Panc1 (cell line): ENCODE measurements at regions not wholly inside any gene's neighbourhood (a gene's known extent, or its start where the extent isn't known, plus 50 kb on each side); places are given as distances from the start of the nearest gene placed in this dataset.

Source experiments
- ATAC-seq: fragments of 200-7000 bp; cut with Tn5 transposase; 2 replicates; pipeline ENCODE4 v1.9.1; 2020; ENCODE audit warnings: mild to moderate bottlenecking, moderate library complexity
- BruUV-seq: library from RNA; stranded (reverse); fragments of 400-500 nt; replicated peaks from 2 replicates; lab custom pipeline; 2021; lab: Mats Ljungman, UMichigan
- CTCF ChIA-PET: fragments of 300-600 bp; sonication (Branson Sonifier 250); formaldehyde crosslinking; loops from one replicate; lab custom pipeline; 2022; ENCODE audit warnings: antibody characterized with exemption; lab: Charles Lee
- POLR2A ChIA-PET: fragments of 300-600 bp; sonication (Branson Sonifier 250); formaldehyde crosslinking; loops from one replicate; lab custom pipeline; 2022; ENCODE audit warnings: antibody characterized with exemption; lab: Charles Lee
- DNase-seq: peaks from one replicate; pipeline ENCODE4 v3.0.0-alpha.2; 2010; ENCODE audit warnings: low read depth, low spot score
- H3K27ac ChIP-seq: 2 replicates; pipeline ENCODE4 v1.5.1; 2011; ENCODE audit warnings: mild to moderate bottlenecking, low read length, inconsistent platforms
- H3K27me3 ChIP-seq: fragments of 200-500 bp; sonication (Bioruptor generic); 2 replicates; pipeline ENCODE4 v1.6.0; 2014; ENCODE audit warnings: low read length, inconsistent platforms; ENCODE audit not compliant: control insufficient read depth, insufficient read depth
- H3K36me3 ChIP-seq: fragments of 200-500 bp; sonication (Bioruptor generic); 2 replicates; pipeline ENCODE4 v1.5.1; 2014; ENCODE audit warnings: inconsistent platforms, mild to moderate bottlenecking, low read length, moderate library complexity; ENCODE audit not compliant: control insufficient read depth, insufficient read depth
- H3K4me1 ChIP-seq: 2 replicates; pipeline ENCODE4 v1.5.1; 2011; ENCODE audit warnings: inconsistent platforms, mild to moderate bottlenecking, low read length, moderate library complexity; ENCODE audit not compliant: control insufficient read depth, insufficient read depth
- H3K4me3 ChIP-seq, 2 experiments: 2 replicates each; pipeline ENCODE4 v1.5.1; 2011 to 2012; ENCODE audit warnings: low read depth in 2 of 2, low read length in 2 of 2, mild to moderate bottlenecking in 2 of 2, inconsistent platforms in 1 of 2, moderate library complexity in 1 of 2
- H3K9me3 ChIP-seq: fragments of 200-500 bp; sonication (Bioruptor generic); 2 replicates; pipeline ENCODE4 v1.5.1; 2014; ENCODE audit warnings: low read depth, mild to moderate bottlenecking, inconsistent platforms, low read length, moderate library complexity; ENCODE audit not compliant: control insufficient read depth, insufficient read depth
- CTCF ChIP-seq: fragments of 450-650 bp; IDR thresholded peaks from 2 replicates; pipeline ENCODE4 v1.5.1; 2017; ENCODE audit warnings: mild to moderate bottlenecking
- POLR2AphosphoS5 ChIP-seq: IDR thresholded peaks from 2 replicates; pipeline ENCODE4 v1.6.1; 2012; ENCODE audit warnings: mild to moderate bottlenecking, low read depth, low read length, moderate library complexity
- REST ChIP-seq, 2 experiments: IDR thresholded peaks; 2 replicates each; pipeline ENCODE4 v1.6.1; 2011 to 2012; ENCODE audit warnings: low read depth in 2 of 2, control low read depth in 1 of 2, low read length in 1 of 2, mild to moderate bottlenecking in 1 of 2, moderate library complexity in 1 of 2; ENCODE audit not compliant: insufficient read depth in 1 of 2
- SIN3A ChIP-seq: IDR thresholded peaks from 2 replicates; pipeline ENCODE4 v1.6.1; 2012; ENCODE audit warnings: low read depth, mild to moderate bottlenecking, low read length, moderate library complexity, borderline replicate concordance; ENCODE audit not compliant: insufficient read depth
- TCF7L2 ChIP-seq: IDR thresholded peaks from 2 replicates; pipeline ENCODE4 v1.6.1; 2011; ENCODE audit warnings: mild to moderate bottlenecking, low read depth, low read length, inconsistent platforms
- in situ Hi-C: cut with HindIII; loops from 2 replicates; pipeline ENCODE4 v1.10.0; 2016; ENCODE audit warnings: low sequenced_read_pairs, low pct_unique_long_range_greater_than_20kb
- intact Hi-C: fragments of 100-400 bp; cut with micrococcal nuclease; formaldehyde crosslinking; loops from one replicate; pipeline ENCODE4 v1.10.0; 2022; ENCODE audit not compliant: unreplicated experiment

GRCh38 chr14:76583174-76583573 is 178.1 kb upstream of the VASH1 start:
- in situ Hi-C loops: no loop called here

GRCh38 chr14:76583805-76584204 is 177.5 kb upstream of the VASH1 start:
- Histone ChIP-seq H3K27me3 (no peaks in the 10 kb centered on the region), H3K36me3 (no peaks in the 10 kb centered on the region), H3K4me1 (no peaks in the 10 kb centered on the region), H3K9me3 (no peaks in the 10 kb centered on the region), H3K27ac (no peak overlapping the region), H3K4me3 (no peak overlapping the region)
- intact Hi-C loops: no loop called here
- CTCF ChIA-PET: interaction anchor here (0.6 kb wide), 1 partner anchor 138 kb away, joined by 4 read pairs; no protein-coding TSS in a partner anchor
- in situ Hi-C loops: no loop called here
- ATAC-seq (no peak), DNase-seq (no peak)
- POLR2A ChIA-PET: no interaction called here
- no TSS peak for BruUV-seq
- TF ChIP-seq SIN3A (no peak), POLR2AphosphoS5 (no peak), TCF7L2 (no peak), CTCF (no peak), REST (IDR thresholded peaks at IDR 0.05; ENCODE audit: insufficient read depth in 1 of 2, low read depth in 2 of 2, low read length in 1 of 2) (no peak)

More at GRCh38 chr14:76583174-76583573, 178.1 kb upstream of the VASH1 start:
- CTCF ChIA-PET: no interaction called here
- H3K27ac ChIP-seq: no peak overlapping the region
- H3K27me3 ChIP-seq: no peaks in the 10 kb centered on the region
- no peaks in the 10 kb centered on the region for H3K4me1 ChIP-seq
- no peak for ATAC-seq
- no peaks in the 10 kb centered on the region for H3K9me3 ChIP-seq
- H3K36me3 ChIP-seq: no peaks in the 10 kb centered on the region
- BruUV-seq: no TSS peak
- intact Hi-C loops: no loop called here
- no peak for TF ChIP-seq POLR2AphosphoS5
- TF ChIP-seq TCF7L2: no peak
- TF ChIP-seq REST (IDR thresholded peaks at IDR 0.05; ENCODE audit: insufficient read depth in 1 of 2, low read depth in 2 of 2, low read length in 1 of 2): no peak
- no peak for TF ChIP-seq SIN3A
- no peak for TF ChIP-seq CTCF
- H3K4me3 ChIP-seq: no peak overlapping the region
- no peak for DNase-seq
- POLR2A ChIA-PET: no interaction called here
